Astrocyte of the cerebellum (primary cell): ENCODE measurements at regions not wholly inside any gene's neighbourhood (a gene's known extent, or its start where the extent isn't known, plus 50 kb on each side); places are given as distances from the start of the nearest gene placed in this dataset.

ENCODE experiments used
- DNase-seq: peaks from one replicate; pipeline ENCODE4 v3.0.0-alpha.2; 2011; ENCODE audit warnings: low read depth
- H3K4me3 ChIP-seq: 2 replicates; pipeline ENCODE4 v1.5.1; 2011; ENCODE audit warnings: mild to moderate bottlenecking, low read depth, low read length, moderate library complexity
- in situ Hi-C: cut with HindIII; loops from 2 replicates; pipeline ENCODE4 v1.10.0; 2017; ENCODE audit warnings: low sequenced_read_pairs
- TF ChIP-seq, protein P1 (sequence below): IDR thresholded peaks from 2 replicates; pipeline ENCODE4 v1.5.1; 2012; ENCODE audit warnings: low read length, low read depth, moderate library complexity, mild to moderate bottlenecking; ENCODE audit errors: missing control alignments

DNA sequence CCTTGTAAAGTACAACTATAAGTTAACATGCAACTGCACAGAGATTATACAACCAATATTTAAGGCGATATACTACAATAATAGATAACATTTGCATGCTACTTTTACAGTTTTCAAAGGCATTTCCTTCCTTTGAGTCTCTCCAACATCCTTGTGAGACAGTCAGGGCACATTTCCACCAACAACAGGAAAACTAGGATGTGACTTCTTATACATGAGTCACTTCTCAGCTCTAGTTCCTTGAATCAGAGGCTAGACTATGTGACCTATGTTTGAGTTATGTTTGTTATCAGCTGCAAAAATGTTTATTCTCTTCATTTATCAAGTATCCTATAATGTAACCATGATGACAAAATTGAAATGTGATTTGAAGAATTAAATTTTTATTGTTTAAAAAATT is 51.7 kb upstream of the TFAP2D start:
- in situ Hi-C loops = no loop called here
- TF ChIP-seq, protein P1, sequence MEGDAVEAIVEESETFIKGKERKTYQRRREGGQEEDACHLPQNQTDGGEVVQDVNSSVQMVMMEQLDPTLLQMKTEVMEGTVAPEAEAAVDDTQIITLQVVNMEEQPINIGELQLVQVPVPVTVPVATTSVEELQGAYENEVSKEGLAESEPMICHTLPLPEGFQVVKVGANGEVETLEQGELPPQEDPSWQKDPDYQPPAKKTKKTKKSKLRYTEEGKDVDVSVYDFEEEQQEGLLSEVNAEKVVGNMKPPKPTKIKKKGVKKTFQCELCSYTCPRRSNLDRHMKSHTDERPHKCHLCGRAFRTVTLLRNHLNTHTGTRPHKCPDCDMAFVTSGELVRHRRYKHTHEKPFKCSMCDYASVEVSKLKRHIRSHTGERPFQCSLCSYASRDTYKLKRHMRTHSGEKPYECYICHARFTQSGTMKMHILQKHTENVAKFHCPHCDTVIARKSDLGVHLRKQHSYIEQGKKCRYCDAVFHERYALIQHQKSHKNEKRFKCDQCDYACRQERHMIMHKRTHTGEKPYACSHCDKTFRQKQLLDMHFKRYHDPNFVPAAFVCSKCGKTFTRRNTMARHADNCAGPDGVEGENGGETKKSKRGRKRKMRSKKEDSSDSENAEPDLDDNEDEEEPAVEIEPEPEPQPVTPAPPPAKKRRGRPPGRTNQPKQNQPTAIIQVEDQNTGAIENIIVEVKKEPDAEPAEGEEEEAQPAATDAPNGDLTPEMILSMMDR = no peak
- no peak for DNase-seq
- no peak overlapping the region for H3K4me3 ChIP-seq
